Activated T-cell treated with anti-CD3 and anti-CD28 coated beads for 1 hour (primary cell): ENCODE measurements at regions not wholly inside any gene's neighbourhood (a gene's known extent, or its start where the extent isn't known, plus 50 kb on each side); places are given as distances from the start of the nearest gene placed in this dataset.

Experiments used
- DNase-seq: peaks from one replicate; pipeline ENCODE4 v3.0.0-alpha.2; 2020; ENCODE audit warnings: low read depth

DNA sequence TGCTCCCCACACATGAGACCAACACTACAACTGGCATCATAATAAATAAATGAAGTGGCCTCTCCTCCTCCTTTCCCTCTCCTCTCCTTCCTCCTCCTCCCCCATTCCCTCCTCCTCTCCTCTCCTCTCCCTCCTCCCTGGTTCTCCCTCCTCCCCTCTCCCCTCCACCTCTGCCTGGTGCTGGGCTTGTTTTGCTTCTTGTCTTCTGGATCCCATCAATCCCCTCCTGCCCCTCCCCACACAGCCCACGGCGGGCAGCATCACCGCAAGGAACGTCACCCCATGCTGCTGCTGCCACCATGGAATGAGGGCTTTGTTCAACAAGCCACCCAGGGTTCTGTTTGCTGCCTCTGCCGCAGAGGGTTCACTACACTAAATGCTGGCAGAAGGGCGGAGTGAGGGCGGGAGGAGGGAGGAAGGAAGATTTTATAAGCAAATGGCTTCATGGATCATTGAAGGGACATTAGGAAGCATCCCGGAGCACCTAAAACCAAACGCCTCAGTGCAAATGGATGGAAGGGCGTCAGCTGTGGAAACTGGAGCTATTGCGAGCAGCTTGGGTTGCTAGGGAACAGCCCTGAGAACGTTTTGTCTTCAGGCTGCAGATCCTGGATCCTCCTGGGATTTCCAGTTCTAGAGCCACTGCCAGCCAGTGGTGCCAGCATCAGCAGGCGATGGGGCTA, 379.7 kb upstream of the ZMIZ1 start:
- DNase-seq, result no peak

DNA sequence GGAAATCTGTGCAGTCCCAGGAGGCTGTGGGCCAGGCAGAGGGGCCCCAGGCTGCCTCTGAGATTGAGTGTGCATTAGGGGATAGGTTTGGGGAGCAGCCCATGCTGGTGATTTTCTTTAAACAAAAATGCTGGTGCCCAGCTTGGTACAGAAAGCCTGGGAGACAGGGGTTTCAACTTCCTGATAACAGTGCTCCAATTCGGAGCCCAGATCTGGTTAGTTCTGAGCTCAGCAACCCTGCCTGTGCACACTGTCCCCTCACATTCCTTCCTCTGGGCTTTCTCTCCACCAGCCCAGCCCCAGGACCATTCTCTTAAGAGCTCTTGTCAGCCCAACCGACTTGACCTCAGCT, 379.2 kb upstream of the ZMIZ1 start:
- no peak for DNase-seq

DNA sequence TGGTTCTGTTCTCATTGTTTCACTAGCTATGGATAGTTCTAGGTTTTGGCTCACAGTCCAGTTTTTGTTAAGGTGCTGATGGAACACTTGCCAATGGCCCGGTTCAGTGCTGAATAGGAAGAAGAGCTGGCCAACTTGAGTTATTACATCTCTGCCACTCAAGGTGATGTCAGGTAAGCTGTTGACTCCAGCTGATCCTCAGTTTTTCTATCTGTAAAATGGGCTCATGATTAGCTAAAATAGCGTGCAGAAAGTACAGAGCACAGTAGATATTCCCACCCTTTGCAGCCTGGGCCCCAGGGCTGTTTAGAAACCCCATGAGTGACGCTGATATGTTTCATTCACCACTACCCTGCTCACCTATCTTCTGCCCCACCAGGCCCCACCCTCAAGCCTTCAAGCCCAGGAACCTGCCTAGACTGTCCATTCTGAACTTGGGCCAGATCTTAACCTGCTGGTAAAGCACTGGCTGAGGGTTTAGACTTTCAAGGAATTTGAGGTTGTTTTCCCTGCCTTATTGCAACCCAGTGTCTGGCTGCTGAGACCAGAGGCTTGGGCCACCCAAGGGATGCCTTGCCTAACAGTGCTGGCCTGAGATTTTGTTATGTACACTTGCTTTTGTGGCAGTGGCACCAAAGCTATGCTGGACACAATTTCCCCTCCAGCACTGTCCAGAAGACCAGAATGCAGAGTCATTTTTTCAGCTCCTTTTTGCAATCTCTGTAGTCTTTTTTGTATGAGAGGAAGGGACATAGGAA, 378.2 kb upstream of the ZMIZ1 start:
- DNase-seq, result no peak

DNA sequence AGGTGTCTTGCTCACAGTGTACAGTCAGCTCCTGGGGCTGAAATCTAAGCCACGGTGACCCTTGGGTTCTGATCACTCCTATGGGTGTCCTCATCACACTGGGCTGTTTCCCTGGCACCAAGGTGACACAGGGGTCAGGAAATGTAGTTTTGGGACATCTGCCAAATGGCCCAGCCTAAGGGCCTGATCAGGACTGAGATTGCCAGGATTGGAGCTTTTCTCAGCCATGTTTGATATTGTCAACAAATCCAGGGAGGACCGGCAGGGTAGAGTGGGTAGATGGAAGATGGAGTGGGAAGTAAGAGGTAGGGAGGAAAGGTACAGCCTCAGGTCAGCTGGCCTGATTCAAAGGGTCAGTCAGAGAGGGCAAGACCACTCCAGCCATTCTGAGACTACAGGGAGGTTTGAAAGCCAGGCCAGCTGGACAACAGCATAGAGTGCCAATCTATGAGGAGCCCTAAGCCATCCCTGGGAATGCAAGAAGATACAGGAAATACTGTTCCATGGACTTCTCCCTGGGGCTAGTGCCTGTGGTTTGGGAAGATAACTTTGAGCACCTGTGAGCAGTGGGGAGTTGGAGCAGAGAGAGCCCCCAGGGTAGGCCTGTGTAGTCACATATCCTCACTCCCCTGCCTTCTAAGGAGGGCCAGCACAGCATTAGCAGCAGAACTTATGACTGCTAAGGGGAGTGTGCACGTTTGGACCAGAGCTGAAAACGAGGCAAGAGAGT, 377.3 kb upstream of the ZMIZ1 start:
- no peak for DNase-seq

DNA sequence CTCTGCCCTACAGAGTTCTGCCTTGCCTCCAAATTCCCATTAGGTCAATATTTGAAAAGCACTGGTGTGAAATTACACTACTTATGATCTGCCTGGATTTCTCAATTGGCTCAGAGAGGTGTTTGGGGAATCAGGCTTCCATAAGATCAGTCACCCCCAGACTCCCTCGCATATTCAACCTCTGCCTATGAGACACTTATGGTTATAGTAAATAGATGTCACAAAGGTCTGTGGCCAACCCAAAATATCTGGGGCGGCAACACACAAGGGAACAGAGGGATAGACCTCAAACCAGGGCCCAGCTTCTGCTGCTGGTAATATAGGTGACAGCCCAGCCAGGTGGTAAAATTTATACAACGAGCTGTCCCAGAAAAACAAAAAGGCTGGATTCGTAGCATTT, 376.7 kb upstream of the ZMIZ1 start:
- no peak for DNase-seq

- DNase-seq, result no peak
Measured at GRCh38 chr10:78695846-78696245, 372.9 kb upstream of the ZMIZ1 start.

GRCh38 chr10:78696791-78697395, 371.9 kb upstream of the ZMIZ1 start:
- DNase-seq, result no peak

GRCh38 chr10:78699971-78700370, 368.8 kb upstream of the ZMIZ1 start:
- no peak for DNase-seq

GRCh38 chr10:78700413-78700812, 368.4 kb upstream of the ZMIZ1 start:
- no peak for DNase-seq

DNA sequence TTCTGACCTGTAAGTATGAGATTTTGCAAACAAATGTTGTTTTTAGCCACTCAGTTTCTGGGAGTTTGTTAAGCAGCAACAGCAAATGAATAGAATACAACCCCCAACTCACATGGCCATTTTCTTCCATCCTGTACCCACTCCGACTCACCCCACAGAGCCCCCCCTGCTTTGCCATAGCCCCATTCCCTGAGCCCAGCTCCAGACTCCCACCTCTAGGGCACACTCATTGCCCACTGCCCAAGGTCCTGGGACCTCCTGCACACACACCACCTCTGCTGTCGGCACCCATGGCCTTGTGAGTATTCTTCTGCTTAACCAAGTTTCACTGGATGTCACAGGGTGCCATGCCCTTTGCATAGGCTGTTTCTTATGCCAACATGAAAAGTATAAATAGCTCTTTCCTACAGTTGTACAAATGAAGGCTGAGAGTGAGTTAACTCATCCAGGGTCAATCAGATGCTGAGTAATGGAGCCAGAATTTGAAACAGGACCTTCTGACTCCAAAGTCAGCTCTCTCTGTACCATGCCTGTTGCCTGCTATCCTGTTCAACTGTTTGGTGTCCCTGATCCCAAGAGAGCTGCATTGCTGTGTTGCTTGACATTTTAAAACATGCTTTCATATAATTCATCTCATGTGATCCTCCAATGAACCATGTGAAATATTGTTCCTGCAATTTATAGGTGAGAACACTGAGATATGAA, 367.8 kb upstream of the ZMIZ1 start:
- no peak for DNase-seq

GRCh38 chr10:78702186-78702585, 366.6 kb upstream of the ZMIZ1 start:
- DNase-seq, result no peak

DNA sequence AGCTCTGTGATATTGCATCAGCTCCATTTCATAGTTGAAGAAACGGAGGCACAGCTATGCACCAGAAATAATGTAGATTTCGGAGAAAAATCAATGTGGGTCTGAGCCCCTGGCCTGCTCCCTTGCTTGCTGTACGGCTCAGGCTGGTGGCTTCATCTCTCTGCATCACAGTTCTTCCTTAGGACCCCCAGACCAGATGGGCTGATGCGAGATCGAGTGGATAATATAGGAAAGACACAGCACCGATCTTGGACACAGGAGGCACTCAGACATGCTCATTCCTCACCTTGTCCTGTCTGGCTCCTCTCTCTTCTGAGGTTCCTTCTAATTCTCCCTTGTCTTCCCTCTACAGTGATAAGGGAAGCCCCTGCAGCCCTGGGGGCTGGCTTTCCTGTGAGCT, 365.9 kb upstream of the ZMIZ1 start:
- DNase-seq, result no peak

- no peak for DNase-seq
Measured at GRCh38 chr10:78703593-78703992, 365.2 kb upstream of the ZMIZ1 start.

DNA sequence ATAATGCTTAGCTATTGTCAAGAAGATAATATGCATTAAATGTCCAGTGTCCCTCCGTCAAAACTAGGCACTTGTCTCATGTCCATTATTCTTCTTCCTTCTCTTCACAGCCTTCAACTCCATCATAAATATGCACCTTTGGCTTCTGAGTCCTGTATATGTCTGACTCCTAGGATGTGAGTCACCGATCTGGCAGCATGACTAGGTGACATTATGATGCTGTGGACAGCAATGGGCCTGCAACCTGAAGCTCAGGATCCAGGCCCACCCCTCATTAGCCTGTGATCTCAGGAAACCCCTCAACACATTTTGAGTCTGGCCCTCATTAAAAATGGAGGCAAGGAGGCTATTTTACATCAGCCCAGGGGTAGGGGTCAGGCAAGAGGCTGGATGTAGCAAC, 362.5 kb upstream of the ZMIZ1 start:
- no peak for DNase-seq

DNA sequence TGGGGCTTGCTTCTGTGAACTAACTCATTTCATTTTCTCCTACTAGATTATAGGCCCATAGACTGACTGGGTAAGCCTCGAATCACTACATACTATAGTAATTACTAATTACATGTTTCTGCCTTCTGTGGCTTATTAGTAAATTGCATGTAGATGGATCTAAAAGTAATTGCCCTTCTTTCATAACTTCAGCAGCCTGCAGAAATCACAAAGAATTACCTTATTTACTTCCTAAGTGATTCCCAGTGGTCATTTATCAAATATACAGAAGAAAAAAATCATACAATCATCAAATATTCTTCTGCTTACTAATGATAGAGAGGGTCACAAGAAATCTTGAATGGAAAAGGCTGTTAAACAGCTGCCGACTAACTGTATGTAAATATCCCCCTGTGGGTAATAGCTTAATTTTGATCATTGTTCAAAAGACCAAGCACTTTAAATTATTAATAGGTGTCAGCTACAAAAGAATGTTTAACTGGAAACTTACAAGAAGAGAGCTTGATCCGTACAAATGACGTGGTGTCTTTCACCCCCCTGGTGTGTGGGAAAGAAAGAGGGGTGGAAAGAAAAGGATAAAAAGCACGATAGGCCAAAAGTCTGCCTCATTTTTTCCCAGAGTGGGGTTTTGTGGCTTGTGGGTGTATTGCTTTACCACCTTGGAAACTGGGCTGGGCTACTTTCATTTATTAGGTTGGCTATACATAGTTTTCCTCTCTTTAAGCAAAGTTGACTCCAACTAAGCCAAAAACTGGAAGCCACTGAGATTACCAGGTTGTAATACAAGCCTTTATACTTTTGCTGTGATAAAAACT, 361.8 kb upstream of the ZMIZ1 start:
- DNase-seq, result no peak

GRCh38 chr10:78707745-78708144, 361.0 kb upstream of the ZMIZ1 start:
- no peak for DNase-seq

GRCh38 chr10:78712147-78712546, 356.6 kb upstream of the ZMIZ1 start:
- no peak for DNase-seq

GRCh38 chr10:78713659-78714058, 355.1 kb upstream of the ZMIZ1 start:
- DNase-seq, result no peak

GRCh38 chr10:78714225-78714624, 354.5 kb upstream of the ZMIZ1 start:
- DNase-seq, result no peak

DNA sequence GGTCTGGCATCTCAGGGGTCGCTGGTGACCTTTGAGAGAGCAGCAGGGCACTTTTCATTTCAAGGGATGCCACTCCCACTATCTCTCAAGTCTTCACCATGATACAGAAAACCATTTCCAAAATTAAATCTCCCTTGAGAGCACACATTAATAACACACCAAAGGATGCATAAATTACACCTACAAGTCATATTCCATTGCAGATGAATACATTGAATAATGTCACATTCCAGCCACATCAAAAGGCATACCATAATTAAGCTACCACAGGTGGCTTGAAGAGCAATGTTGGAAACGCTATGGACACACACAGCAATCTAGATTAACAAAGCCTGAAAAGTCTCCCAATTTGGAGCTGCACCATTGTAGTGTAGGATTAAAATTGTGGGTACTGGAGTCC, 353.3 kb upstream of the ZMIZ1 start:
- no peak for DNase-seq

GRCh38 chr10:78716043-78716660, 352.6 kb upstream of the ZMIZ1 start:
- no peak for DNase-seq
